ENCODE measurements at regions not wholly inside any gene's neighbourhood (a gene's known extent, or its start where the extent isn't known, plus 50 kb on each side); places are given as distances from the start of the nearest gene placed in this dataset.

DNA sequence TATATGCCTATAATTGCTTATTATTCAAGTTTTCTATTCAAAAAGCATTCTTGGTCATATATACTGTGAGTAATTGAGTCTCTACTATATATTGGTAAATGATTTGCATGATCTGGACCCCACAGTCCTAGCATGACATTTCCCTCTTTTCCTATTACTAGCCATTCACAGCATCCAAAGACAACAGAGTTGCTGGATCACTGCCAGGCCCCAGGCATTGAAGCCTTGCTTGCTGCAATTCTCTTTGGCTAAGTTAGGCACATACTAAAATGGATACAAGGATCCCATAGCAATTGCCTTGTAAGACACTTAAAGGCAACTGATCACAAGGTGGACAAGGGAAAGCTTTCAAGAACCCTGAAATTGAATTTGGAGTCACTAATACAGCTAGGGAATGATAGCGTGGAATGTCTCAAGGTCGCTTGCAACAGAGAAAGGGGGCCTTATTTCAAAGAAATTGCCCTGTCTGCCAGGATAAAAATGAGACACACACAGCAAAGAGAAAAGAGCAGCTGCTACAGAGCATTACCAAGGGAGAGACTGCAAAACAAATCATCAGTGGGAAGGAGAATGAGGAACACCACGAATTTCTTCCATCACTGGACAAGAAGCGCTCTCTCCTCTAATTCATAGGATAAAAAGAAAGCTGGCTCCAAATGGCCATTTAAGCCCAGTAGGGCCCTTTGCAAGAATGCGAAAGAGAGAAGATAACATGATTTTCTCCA lies 77.1 kb upstream of the EPHA4 start:
- WGBS, 4 donors = 79 to 84% (median 81%) methylated on average over 5 of the region's 5 CpGs
- H3K9me3 ChIP-seq = no peaks in the 10 kb centered on the region
- DNase-seq = peak in 4 of 5 donors; percentile 22 to 35 (median 32)
- no peaks in the 10 kb centered on the region for H3K4me1 ChIP-seq
- peaks cover 0 to 5% (median 0%) of the 10 kb centered on the region in 9 donors for H3K27me3 ChIP-seq
- no peak overlapping the region for H3K4me3 ChIP-seq
- no peaks in the 10 kb centered on the region for H3K36me3 ChIP-seq
- TF ChIP-seq, protein P1, sequence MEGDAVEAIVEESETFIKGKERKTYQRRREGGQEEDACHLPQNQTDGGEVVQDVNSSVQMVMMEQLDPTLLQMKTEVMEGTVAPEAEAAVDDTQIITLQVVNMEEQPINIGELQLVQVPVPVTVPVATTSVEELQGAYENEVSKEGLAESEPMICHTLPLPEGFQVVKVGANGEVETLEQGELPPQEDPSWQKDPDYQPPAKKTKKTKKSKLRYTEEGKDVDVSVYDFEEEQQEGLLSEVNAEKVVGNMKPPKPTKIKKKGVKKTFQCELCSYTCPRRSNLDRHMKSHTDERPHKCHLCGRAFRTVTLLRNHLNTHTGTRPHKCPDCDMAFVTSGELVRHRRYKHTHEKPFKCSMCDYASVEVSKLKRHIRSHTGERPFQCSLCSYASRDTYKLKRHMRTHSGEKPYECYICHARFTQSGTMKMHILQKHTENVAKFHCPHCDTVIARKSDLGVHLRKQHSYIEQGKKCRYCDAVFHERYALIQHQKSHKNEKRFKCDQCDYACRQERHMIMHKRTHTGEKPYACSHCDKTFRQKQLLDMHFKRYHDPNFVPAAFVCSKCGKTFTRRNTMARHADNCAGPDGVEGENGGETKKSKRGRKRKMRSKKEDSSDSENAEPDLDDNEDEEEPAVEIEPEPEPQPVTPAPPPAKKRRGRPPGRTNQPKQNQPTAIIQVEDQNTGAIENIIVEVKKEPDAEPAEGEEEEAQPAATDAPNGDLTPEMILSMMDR (IDR thresholded peaks at IDR 0.05) = no peak
- TF ChIP-seq POLR2A (IDR thresholded peaks at IDR 0.05) = no peak
- ATAC-seq = no peak
- H3K27ac ChIP-seq = no peak overlapping the region
- intact Hi-C loops (cut with DNase I) = no loop called here

DNA sequence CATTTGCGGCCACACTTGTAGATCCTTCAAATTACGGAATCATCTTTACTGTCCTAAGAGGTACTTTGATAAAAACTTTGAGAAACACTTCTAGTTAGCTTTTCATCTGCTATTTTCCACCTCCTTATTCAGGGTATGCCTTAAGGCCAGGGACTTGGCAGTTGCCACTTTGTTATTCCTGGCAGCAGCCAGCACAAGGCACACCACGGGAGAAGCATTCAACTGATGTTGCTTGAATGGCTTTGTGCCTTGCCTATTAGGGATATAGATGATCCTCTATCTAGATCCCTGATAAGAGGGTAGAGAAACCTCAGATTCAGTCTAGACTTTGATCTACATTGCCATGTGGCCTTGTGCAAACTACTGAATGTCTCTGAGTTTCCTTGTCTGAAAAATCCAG lies 70.3 kb upstream of the EPHA4 start:
- Histone ChIP-seq H3K4me3 (no peak overlapping the region), H3K4me1 (no peaks in the 10 kb centered on the region), H3K27ac (no peak overlapping the region), H3K36me3 (no peaks in the 10 kb centered on the region), H3K9me3 (no peaks in the 10 kb centered on the region), H3K27me3 (no peaks in the 10 kb centered on the region)
- intact Hi-C loops (cut with DNase I) = no loop called here
- DNase-seq (no peak), ATAC-seq (no peak)
- WGBS, 4 donors = 84 to 93% (median 89%) methylated on average over 3 of the region's 3 CpGs
- TF ChIP-seq, protein P1 (IDR thresholded peaks at IDR 0.05) = no peak
- TF ChIP-seq POLR2A (IDR thresholded peaks at IDR 0.05) = no peak

DNA sequence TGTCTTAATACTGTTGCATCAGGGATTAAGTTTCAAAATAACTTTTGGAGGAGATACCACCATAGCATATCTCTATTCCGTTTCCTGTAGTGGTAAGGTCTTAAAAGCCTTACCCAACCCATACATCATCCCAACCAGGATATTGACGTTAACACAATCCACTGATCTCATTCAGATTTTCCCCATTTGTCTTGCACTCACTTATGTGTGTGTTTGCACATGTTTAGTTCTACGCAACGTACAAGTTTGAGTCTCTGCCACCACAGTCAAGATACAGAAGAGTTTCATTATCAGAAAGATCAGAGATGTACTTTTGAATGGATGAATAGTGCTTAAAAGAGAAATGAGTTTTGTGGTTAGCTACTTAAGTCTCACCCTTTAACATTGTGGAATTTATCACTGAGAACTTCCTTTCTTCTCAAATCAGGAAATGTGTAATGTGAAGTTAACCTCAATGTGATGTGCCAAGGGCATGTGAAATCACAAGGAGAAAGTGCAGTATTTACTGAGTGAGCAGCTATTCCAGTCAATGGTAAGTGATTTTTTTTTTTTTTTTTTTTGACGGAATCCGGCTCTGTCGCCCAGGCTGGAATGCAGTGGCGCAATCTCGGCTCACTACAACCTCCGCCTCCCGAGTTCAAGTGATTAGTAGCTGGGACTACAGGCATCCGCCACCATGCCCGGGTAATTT lies 69.2 kb upstream of the EPHA4 start:
- no peak overlapping the region for H3K4me3 ChIP-seq
- TF ChIP-seq, protein P1 (IDR thresholded peaks at IDR 0.05) = no peak
- no peak for TF ChIP-seq POLR2A (IDR thresholded peaks at IDR 0.05)
- H3K4me1 ChIP-seq = no peaks in the 10 kb centered on the region
- no peak for ATAC-seq
- intact Hi-C loops (cut with DNase I) = no loop called here
- 75 to 82% (median 79%) methylated on average over 13 of the region's 13 CpGs for WGBS, 4 donors
- H3K36me3 ChIP-seq = no peaks in the 10 kb centered on the region
- no peaks in the 10 kb centered on the region for H3K27me3 ChIP-seq
- DNase-seq = no peak
- H3K9me3 ChIP-seq = no peaks in the 10 kb centered on the region
- no peak overlapping the region for H3K27ac ChIP-seq

DNA sequence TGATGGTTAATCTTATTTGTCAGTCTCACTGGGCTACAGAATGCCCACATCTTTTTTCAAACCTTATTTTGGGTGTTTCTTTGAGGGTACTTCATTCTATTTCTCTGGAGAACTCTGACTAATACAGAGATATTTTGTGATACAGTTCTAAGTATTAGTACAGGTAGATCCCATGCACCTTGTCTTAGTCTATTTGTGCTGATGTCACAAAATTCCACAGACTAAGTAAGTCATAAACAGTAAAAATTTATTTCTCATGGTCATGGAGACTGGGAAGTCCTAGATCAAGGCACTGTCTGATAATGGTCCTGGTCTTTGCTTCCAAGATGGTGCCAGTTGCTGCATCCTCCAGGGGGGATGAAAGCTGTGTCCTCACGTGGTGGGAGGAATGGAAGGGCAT lies 68.6 kb upstream of the EPHA4 start:
- intact Hi-C loops (cut with DNase I) = no loop called here
- Histone ChIP-seq H3K36me3 (no peaks in the 10 kb centered on the region), H3K9me3 (no peaks in the 10 kb centered on the region), H3K27me3 (no peaks in the 10 kb centered on the region), H3K4me3 (no peak overlapping the region), H3K4me1 (no peaks in the 10 kb centered on the region), H3K27ac (no peak overlapping the region)
- 62 to 93% (median 79%) methylated on average over 1 of the region's 1 CpG for WGBS, 4 donors
- TF ChIP-seq, protein P1 (IDR thresholded peaks at IDR 0.05) = no peak
- no peak for TF ChIP-seq POLR2A (IDR thresholded peaks at IDR 0.05)
- DNase-seq (no peak), ATAC-seq (no peak)
